Mammary epithelial cell (primary cell): ENCODE measurements at regions not wholly inside any gene's neighbourhood (a gene's known extent, or its start where the extent isn't known, plus 50 kb on each side); places are given as distances from the start of the nearest gene placed in this dataset.

Experiments used
- CTCF ChIP-seq, 2 donors: IDR thresholded peaks in 1 of 2; conservative IDR thresholded peaks in 1 of 2; 2 replicates each; pipeline ENCODE4 v1.5.1; 2011 to 2012; ENCODE audit warnings: inconsistent platforms in 2 of 2, low read length in 2 of 2, mild to moderate bottlenecking in 2 of 2, control low read depth in 1 of 2, low read depth in 1 of 2; ENCODE audit not compliant: insufficient read depth in 1 of 2; ENCODE audit errors: extremely low read depth in 1 of 2
- EZH2 ChIP-seq: IDR thresholded peaks from 2 replicates; pipeline ENCODE4 v1.6.1; 2012; ENCODE audit warnings: low read length, inconsistent platforms, borderline replicate concordance

- TF ChIP-seq CTCF (conservative IDR thresholded peaks at IDR 0.05 in 1 of 2, IDR thresholded peaks at IDR 0.05 in 1 of 2; ENCODE audit: extremely low read depth in 1 of 2, insufficient read depth in 1 of 2, low read depth in 1 of 2, low read length in 2 of 2) (no peak), EZH2 (no peak)
These were observed 222.4 kb upstream of the GNAI1 start for GRCh38 chr7:79912213-79912633.
